ENCODE measurements at regions not wholly inside any gene's neighbourhood (a gene's known extent, or its start where the extent isn't known, plus 50 kb on each side); places are given as distances from the start of the nearest gene placed in this dataset.

- H3K4me3 ChIP-seq (IDR thresholded peaks at IDR 0.05; ENCODE audit: insufficient read depth, low read depth, low read length) = no peak overlapping the region
- no peaks in the 10 kb centered on the region for H3K79me2 ChIP-seq (ENCODE audit: insufficient read depth, low read depth)
- no peaks in the 10 kb centered on the region for H4K20me1 ChIP-seq (ENCODE audit: insufficient read depth)
- H3K4me2 ChIP-seq = no peak overlapping the region
- no peak overlapping the region for H3K27ac ChIP-seq
- H2AFZ ChIP-seq (ENCODE audit: low read depth) = no peak overlapping the region
- H3K4me1 ChIP-seq (ENCODE audit: low read depth, poor library complexity, severe bottlenecking) = peaks cover 16% of the 10 kb centered on the region
- H3K27me3 ChIP-seq (ENCODE audit: insufficient read depth, low read depth) = no peaks in the 10 kb centered on the region
- H3K36me3 ChIP-seq (ENCODE audit: insufficient read depth) = no peaks in the 10 kb centered on the region
- TF ChIP-seq, protein P1, sequence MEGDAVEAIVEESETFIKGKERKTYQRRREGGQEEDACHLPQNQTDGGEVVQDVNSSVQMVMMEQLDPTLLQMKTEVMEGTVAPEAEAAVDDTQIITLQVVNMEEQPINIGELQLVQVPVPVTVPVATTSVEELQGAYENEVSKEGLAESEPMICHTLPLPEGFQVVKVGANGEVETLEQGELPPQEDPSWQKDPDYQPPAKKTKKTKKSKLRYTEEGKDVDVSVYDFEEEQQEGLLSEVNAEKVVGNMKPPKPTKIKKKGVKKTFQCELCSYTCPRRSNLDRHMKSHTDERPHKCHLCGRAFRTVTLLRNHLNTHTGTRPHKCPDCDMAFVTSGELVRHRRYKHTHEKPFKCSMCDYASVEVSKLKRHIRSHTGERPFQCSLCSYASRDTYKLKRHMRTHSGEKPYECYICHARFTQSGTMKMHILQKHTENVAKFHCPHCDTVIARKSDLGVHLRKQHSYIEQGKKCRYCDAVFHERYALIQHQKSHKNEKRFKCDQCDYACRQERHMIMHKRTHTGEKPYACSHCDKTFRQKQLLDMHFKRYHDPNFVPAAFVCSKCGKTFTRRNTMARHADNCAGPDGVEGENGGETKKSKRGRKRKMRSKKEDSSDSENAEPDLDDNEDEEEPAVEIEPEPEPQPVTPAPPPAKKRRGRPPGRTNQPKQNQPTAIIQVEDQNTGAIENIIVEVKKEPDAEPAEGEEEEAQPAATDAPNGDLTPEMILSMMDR (conservative IDR thresholded peaks at IDR 0.05; ENCODE audit: low read depth, low read length) = no peak
- H3K9ac ChIP-seq = no peak overlapping the region
Observed at GRCh38 chr14:62015945-62016344, 253.7 kb downstream of the SNAPC1 start.

- no peaks in the 10 kb centered on the region for H3K79me2 ChIP-seq (ENCODE audit: insufficient read depth, low read depth)
- H3K9ac ChIP-seq = no peak overlapping the region
- no peak overlapping the region for H3K27ac ChIP-seq
Observed at GRCh38 chr14:62017651-62018230, 255.5 kb downstream of the SNAPC1 start.

GRCh38 chr14:62018606-62019005 lies 256.4 kb downstream of the SNAPC1 start:
- no peaks in the 10 kb centered on the region for H3K36me3 ChIP-seq (ENCODE audit: insufficient read depth)
- no peaks in the 10 kb centered on the region for H4K20me1 ChIP-seq (ENCODE audit: insufficient read depth)
- H2AFZ ChIP-seq (ENCODE audit: low read depth) = no peak overlapping the region
- no peak overlapping the region for H3K4me3 ChIP-seq (IDR thresholded peaks at IDR 0.05; ENCODE audit: insufficient read depth, low read depth, low read length)
- H3K27ac ChIP-seq = no peak overlapping the region
- H3K9ac ChIP-seq = no peak overlapping the region
- no peaks in the 10 kb centered on the region for H3K79me2 ChIP-seq (ENCODE audit: insufficient read depth, low read depth)
- H3K4me2 ChIP-seq = no peak overlapping the region
- H3K27me3 ChIP-seq (ENCODE audit: insufficient read depth, low read depth) = no peaks in the 10 kb centered on the region
- H3K4me1 ChIP-seq (ENCODE audit: low read depth, poor library complexity, severe bottlenecking) = peaks cover 16% of the 10 kb centered on the region
- TF ChIP-seq, protein P1 (conservative IDR thresholded peaks at IDR 0.05; ENCODE audit: low read depth, low read length) = no peak

More at GRCh38 chr14:62017651-62018230, 255.5 kb downstream of the SNAPC1 start:
- H3K4me3 ChIP-seq (IDR thresholded peaks at IDR 0.05; ENCODE audit: insufficient read depth, low read depth, low read length) = no peak overlapping the region
- H2AFZ ChIP-seq (ENCODE audit: low read depth) = no peak overlapping the region
- H4K20me1 ChIP-seq (ENCODE audit: insufficient read depth) = no peaks in the 10 kb centered on the region
- no peaks in the 10 kb centered on the region for H3K36me3 ChIP-seq (ENCODE audit: insufficient read depth)
- TF ChIP-seq, protein P1 (conservative IDR thresholded peaks at IDR 0.05; ENCODE audit: low read depth, low read length) = no peak
- no peak overlapping the region for H3K4me2 ChIP-seq
- no peaks in the 10 kb centered on the region for H3K27me3 ChIP-seq (ENCODE audit: insufficient read depth, low read depth)
- H3K4me1 ChIP-seq (ENCODE audit: low read depth, poor library complexity, severe bottlenecking) = peaks cover 16% of the 10 kb centered on the region

DNA sequence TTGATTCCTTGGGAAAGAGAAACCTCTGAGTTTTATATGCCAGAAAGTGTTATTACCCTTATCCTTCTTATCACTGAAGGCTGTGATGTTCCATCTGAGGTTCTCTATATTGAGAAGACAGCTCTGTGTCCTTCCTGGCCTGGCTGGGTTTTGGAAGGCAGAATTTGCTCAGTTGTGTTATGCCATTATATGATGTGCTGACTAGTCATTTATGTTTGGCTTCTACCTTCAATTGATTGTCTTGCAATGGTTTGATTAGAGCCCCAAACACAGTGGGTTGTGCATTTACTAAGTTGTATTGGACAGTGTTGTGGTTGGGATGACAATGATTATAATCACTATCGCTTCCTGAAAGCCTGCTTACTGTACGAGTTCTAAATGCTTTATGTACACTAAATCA lies 265.7 kb downstream of the SNAPC1 start:
- Histone ChIP-seq H3K9ac (no peak overlapping the region), H3K4me1 (ENCODE audit: low read depth, poor library complexity, severe bottlenecking) (no peaks in the 10 kb centered on the region), H3K79me2 (ENCODE audit: insufficient read depth, low read depth) (no peaks in the 10 kb centered on the region), H3K4me3 (IDR thresholded peaks at IDR 0.05; ENCODE audit: insufficient read depth, low read depth, low read length) (no peak overlapping the region), H3K27me3 (ENCODE audit: insufficient read depth, low read depth) (no peaks in the 10 kb centered on the region), H2AFZ (ENCODE audit: low read depth) (no peak overlapping the region), H4K20me1 (ENCODE audit: insufficient read depth) (no peaks in the 10 kb centered on the region), H3K36me3 (ENCODE audit: insufficient read depth) (no peaks in the 10 kb centered on the region), H3K4me2 (no peak overlapping the region), H3K27ac (no peak overlapping the region)
- TF ChIP-seq, protein P1 (conservative IDR thresholded peaks at IDR 0.05; ENCODE audit: low read depth, low read length) = no peak

Measured in KMS-11 (cell line).